IPS DF 6.9 (cell line): ENCODE measurements at regions not wholly inside any gene's neighbourhood (a gene's known extent, or its start where the extent isn't known, plus 50 kb on each side); places are given as distances from the start of the nearest gene placed in this dataset.

Experiments used
- DNase-seq: peaks from one replicate; pipeline ENCODE4 v3.0.0-alpha.2; 2013; ENCODE audit warnings: low read depth, low spot score
- H3K27ac ChIP-seq: one replicate; pipeline ENCODE4 v1.5.1; 2013; ENCODE audit warnings: low read length, control low read depth
- H3K27me3 ChIP-seq: 2 replicates; pipeline ENCODE4 v1.6.1; 2013; ENCODE audit warnings: mild to moderate bottlenecking, low read length; ENCODE audit not compliant: control insufficient read depth, insufficient read depth
- H3K36me3 ChIP-seq: 2 replicates; pipeline ENCODE4 v1.6.1; 2013; ENCODE audit warnings: low read length; ENCODE audit not compliant: control insufficient read depth, insufficient read depth
- H3K4me1 ChIP-seq: 2 replicates; pipeline ENCODE4 v1.6.1; 2013; ENCODE audit warnings: low read length; ENCODE audit not compliant: control insufficient read depth, insufficient read depth
- H3K4me3 ChIP-seq: 2 replicates; pipeline ENCODE4 v1.5.1; 2013; ENCODE audit warnings: mild to moderate bottlenecking, low read length
- H3K9me3 ChIP-seq: 2 replicates; pipeline ENCODE4 v1.6.1; 2013; ENCODE audit warnings: low read length, inconsistent platforms; ENCODE audit not compliant: control insufficient read depth, insufficient read depth
- WGBS: extraction: QIAGEN DNeasy Blood & Tissue Kit; methylation state at CpG from one replicate; pipeline ENCODE4 v1.1.7; 2013; ENCODE audit warnings: mixed read lengths, missing lambda C conversion rate; ENCODE audit not compliant: insufficient read length, insufficient coverage; 5-methylcytosine and 5-hydroxymethylcytosine counted together

DNA sequence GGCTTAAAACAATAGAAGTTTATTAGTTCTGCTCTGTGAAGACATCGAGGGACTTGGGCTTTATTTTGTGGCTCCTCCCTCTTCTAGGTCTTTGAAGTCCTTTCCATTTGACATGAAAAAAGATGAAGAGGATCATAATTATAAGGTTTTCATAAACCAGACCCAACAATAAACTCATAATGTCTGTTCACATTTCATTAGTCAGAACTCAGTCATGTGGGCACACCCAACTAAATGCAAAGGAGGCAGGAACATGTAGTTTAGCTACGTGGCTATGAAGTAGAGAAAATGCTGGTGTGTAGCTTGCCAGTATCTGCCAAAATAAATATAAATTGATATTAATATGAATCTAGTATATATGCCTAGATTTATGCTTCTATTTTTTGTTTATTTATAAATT lies 393.9 kb upstream of the C9orf72 start:
- Histone ChIP-seq H3K36me3 (no peaks in the 10 kb centered on the region), H3K27ac (no peak overlapping the region), H3K4me3 (no peak overlapping the region), H3K9me3 (no peaks in the 10 kb centered on the region), H3K27me3 (no peaks in the 10 kb centered on the region), H3K4me1 (no peaks in the 10 kb centered on the region)
- no peak for DNase-seq
- no CpG with 5 or more reads among the region's 2 CpGs for WGBS

- Histone ChIP-seq H3K27ac (no peak overlapping the region), H3K4me1 (no peaks in the 10 kb centered on the region), H3K9me3 (no peaks in the 10 kb centered on the region), H3K4me3 (no peak overlapping the region), H3K36me3 (no peaks in the 10 kb centered on the region), H3K27me3 (no peaks in the 10 kb centered on the region)
- no CpG with 5 or more reads among the region's 3 CpGs for WGBS
- DNase-seq, result no peak
Measured at GRCh38 chr9:27977931-27978330, 404.6 kb upstream of the C9orf72 start.

DNA sequence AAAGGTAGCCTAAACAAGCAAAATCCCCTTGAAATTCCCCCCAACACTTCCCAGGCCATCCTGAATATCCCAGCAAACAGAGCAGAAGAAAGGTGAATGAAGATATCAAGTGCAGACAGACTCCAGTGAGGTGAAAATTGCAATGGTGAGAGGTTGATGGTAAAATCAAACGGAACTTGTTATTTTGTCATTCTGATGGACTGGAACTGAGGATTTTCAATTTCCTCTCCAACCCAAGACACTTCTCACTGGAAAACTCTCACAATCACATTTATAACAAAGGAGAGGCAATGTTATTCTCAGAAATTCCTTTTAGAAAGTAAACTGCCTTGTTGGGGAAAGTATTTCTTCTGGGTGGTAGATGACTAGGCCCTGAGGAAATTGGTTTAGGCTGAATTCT lies 412.4 kb upstream of the C9orf72 start:
- H3K9me3 ChIP-seq, result no peaks in the 10 kb centered on the region
- H3K4me1 ChIP-seq, result no peaks in the 10 kb centered on the region
- no peak overlapping the region for H3K27ac ChIP-seq
- no CpG with 5 or more reads among the region's 1 CpG for WGBS
- no peaks in the 10 kb centered on the region for H3K36me3 ChIP-seq
- no peaks in the 10 kb centered on the region for H3K27me3 ChIP-seq
- no peak for DNase-seq
- H3K4me3 ChIP-seq, result no peak overlapping the region

GRCh38 chr9:27990524-27990923 lies 417.2 kb upstream of the C9orf72 start:
- Histone ChIP-seq H3K36me3 (no peaks in the 10 kb centered on the region), H3K4me1 (no peaks in the 10 kb centered on the region), H3K4me3 (no peak overlapping the region), H3K9me3 (no peaks in the 10 kb centered on the region), H3K27me3 (no peaks in the 10 kb centered on the region), H3K27ac (no peak overlapping the region)
- DNase-seq, result no peak
- WGBS, result no CpG with 5 or more reads among the region's 2 CpGs

- WGBS, result no CpG with 5 or more reads among the region's 5 CpGs
Measured at GRCh38 chr9:27991221-27991620, 417.9 kb upstream of the C9orf72 start.

DNA sequence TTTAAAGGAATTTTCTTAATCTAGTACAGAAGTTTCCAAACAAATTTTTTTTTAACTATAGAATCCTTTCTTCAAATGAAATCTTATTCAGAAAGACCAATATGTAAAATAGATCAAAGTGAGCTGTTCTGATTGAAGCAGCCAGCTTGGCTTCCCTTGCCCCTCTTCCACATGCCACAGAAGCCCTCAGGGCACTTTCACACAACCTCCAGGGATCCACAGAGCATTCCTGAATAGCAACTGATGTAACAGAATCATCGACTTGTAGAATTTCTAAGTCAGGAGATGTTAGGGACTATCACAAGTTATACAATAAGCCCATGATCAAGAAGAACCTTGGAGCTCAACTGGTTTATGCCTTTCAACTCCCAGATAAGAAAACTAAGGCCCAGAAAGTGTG lies 427.8 kb upstream of the C9orf72 start:
- Histone ChIP-seq H3K27me3 (no peaks in the 10 kb centered on the region), H3K36me3 (no peaks in the 10 kb centered on the region), H3K4me3 (no peak overlapping the region), H3K9me3 (no peaks in the 10 kb centered on the region), H3K27ac (no peak overlapping the region), H3K4me1 (no peaks in the 10 kb centered on the region)
- no CpG with 5 or more reads among the region's 1 CpG for WGBS
- DNase-seq, result no peak

More at GRCh38 chr9:27991221-27991620, 417.9 kb upstream of the C9orf72 start:
- Histone ChIP-seq H3K27me3 (no peaks in the 10 kb centered on the region), H3K4me3 (no peak overlapping the region), H3K4me1 (no peaks in the 10 kb centered on the region), H3K9me3 (no peaks in the 10 kb centered on the region), H3K36me3 (no peaks in the 10 kb centered on the region), H3K27ac (no peak overlapping the region)
- DNase-seq, result no peak

DNA sequence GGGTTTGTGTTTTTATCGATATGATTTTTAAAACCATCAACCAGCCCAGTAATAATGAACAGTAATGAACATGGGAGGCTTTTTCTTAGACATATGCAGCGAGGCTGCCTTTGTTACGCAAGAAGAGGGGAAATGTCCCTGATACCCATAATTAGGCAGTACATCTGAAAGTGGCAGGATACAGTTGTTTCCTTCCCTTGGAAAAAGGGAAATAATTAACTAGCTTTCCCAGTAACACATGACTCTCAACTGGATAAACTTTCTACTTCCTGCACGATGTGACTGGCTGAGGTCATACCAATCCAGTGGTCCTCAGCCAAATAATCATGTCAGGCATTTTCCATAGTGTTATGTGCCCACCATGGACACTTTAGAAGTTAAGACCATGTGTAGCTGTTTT lies 431.6 kb upstream of the C9orf72 start:
- 100% methylated on average over 1 of the region's 4 CpGs for WGBS
- Histone ChIP-seq H3K9me3 (no peaks in the 10 kb centered on the region), H3K27ac (no peak overlapping the region), H3K4me1 (no peaks in the 10 kb centered on the region), H3K4me3 (no peak overlapping the region), H3K27me3 (no peaks in the 10 kb centered on the region), H3K36me3 (no peaks in the 10 kb centered on the region)
- DNase-seq, result no peak

DNA sequence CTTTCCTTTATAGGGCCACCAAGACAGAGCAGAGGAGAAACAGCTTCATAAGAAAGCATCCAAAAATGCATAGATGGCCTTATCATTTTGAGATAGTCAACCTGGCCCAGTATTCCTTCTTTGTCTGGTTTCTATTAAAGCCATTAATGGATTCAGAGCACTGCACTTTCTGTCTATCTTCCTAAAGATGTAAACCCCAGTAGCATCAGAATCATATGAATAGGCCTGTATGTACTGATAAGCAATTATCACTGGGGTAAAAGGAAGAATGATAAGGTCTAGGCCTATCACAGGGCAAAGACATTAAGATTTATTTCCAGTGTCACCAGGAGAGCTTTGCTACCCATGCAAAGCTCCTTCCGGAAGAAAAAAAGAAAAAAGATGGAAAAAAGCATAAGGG lies 432.5 kb upstream of the C9orf72 start:
- no peaks in the 10 kb centered on the region for H3K4me1 ChIP-seq
- no peaks in the 10 kb centered on the region for H3K36me3 ChIP-seq
- no CpG with 5 or more reads among the region's 1 CpG for WGBS
- no peaks in the 10 kb centered on the region for H3K9me3 ChIP-seq
- H3K27ac ChIP-seq, result no peak overlapping the region
- no peak overlapping the region for H3K4me3 ChIP-seq
- no peaks in the 10 kb centered on the region for H3K27me3 ChIP-seq
- DNase-seq, result no peak

DNA sequence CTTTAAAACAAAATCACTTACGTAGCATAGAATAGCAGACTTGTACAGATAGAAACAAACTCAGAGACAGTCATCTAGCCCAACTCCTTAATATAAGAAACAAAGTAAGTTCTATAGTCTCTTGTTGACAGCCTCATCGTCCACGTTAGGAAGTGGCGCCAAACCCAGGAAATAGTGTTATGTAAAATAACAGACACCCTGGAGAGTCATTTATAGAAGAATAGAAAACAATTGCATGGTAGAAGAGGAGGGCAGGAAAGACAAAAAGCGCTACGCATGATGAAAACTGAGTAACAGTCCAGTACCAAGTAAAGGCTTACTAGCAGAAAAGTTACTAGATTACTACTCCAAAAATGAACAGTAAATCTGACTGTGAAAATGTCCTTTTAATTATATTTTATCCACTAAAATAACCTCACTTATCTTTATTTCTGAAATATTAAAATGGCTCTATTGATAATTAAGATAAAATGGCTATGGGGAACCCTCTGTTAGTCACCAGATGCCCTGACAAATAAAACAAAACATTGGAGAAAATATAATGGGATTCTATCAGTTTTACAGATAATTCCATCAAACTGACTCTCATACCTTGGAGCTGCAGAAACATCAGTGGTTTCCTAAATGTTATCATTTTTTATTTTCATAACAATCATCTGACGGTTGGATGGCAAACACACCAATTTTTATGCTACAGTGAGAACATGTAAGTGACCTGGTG lies 434.0 kb upstream of the C9orf72 start:
- WGBS, result no CpG with 5 or more reads among the region's 7 CpGs
- H3K4me1 ChIP-seq, result no peaks in the 10 kb centered on the region
- no peak overlapping the region for H3K4me3 ChIP-seq
- H3K9me3 ChIP-seq, result no peaks in the 10 kb centered on the region
- no peak overlapping the region for H3K27ac ChIP-seq
- DNase-seq, result no peak
- H3K27me3 ChIP-seq, result no peaks in the 10 kb centered on the region
- H3K36me3 ChIP-seq, result no peaks in the 10 kb centered on the region

GRCh38 chr9:28014212-28014611 lies 440.9 kb upstream of the C9orf72 start:
- Histone ChIP-seq H3K4me3 (no peak overlapping the region), H3K27me3 (no peaks in the 10 kb centered on the region), H3K4me1 (no peaks in the 10 kb centered on the region), H3K27ac (no peak overlapping the region), H3K36me3 (no peaks in the 10 kb centered on the region), H3K9me3 (no peaks in the 10 kb centered on the region)
- no peak for DNase-seq

GRCh38 chr9:28024676-28025075 lies 451.4 kb upstream of the C9orf72 start:
- DNase-seq, result no peak
- no peak overlapping the region for H3K4me3 ChIP-seq
- no peaks in the 10 kb centered on the region for H3K9me3 ChIP-seq
- no peaks in the 10 kb centered on the region for H3K4me1 ChIP-seq
- no peaks in the 10 kb centered on the region for H3K36me3 ChIP-seq
- H3K27ac ChIP-seq, result no peak overlapping the region
- no CpG with 5 or more reads among the region's 6 CpGs for WGBS
- H3K27me3 ChIP-seq, result no peaks in the 10 kb centered on the region
